ENCODE measurements at regions not wholly inside any gene's neighbourhood (a gene's known extent, or its start where the extent isn't known, plus 50 kb on each side); places are given as distances from the start of the nearest gene placed in this dataset.

GRCh38 chr15:81843226-81843625, 202.6 kb downstream of the MEX3B start:
- no peak overlapping the region for H2AFZ ChIP-seq (ENCODE audit: low read depth, low read length)
- ChIA-PET CTCF (no interaction called here), POLR2A (no interaction called here)
- no peaks in the 10 kb centered on the region for H4K20me1 ChIP-seq (replicated peaks; ENCODE audit: control insufficient read depth, extremely low read depth, insufficient read depth, low read length)
- no peak overlapping the region for H3K27ac ChIP-seq (ENCODE audit: insufficient read depth, low read depth, low read length)
- no peaks in the 10 kb centered on the region for H3K27me3 ChIP-seq (ENCODE audit: control insufficient read depth in 2 of 2, insufficient read depth in 2 of 2, low read length in 2 of 2)
- TF ChIP-seq EZH2 (IDR thresholded peaks at IDR 0.05; ENCODE audit: borderline replicate concordance, low read depth, low read length, severe bottlenecking) = no peak
- no peak for TF ChIP-seq MYC (IDR thresholded peaks at IDR 0.05; ENCODE audit: low read depth, low read length)
- no peak for TF ChIP-seq CTCF (IDR thresholded peaks at IDR 0.05; ENCODE audit: extremely low read depth in 1 of 2, insufficient read depth in 1 of 2, low read depth in 1 of 2, low read length in 2 of 2)
- no peak for TF ChIP-seq POLR2A (IDR thresholded peaks at IDR 0.05; ENCODE audit: low read depth, low read length)
- no peak for TF ChIP-seq JUN (IDR thresholded peaks at IDR 0.05; ENCODE audit: borderline replicate concordance, insufficient read depth, insufficient read length, low read depth)
- TF ChIP-seq FOS (IDR thresholded peaks at IDR 0.05; ENCODE audit: borderline replicate concordance, insufficient read depth, low read length) = no peak
- no peaks in the 10 kb centered on the region for H3K79me2 ChIP-seq (ENCODE audit: control insufficient read depth, insufficient read depth, low read length)
- H3K9me3 ChIP-seq (replicated peaks; ENCODE audit: control insufficient read depth, insufficient read depth, low read length) = no peaks in the 10 kb centered on the region
- no TSS peak for BruUV-seq (replicated peaks)
- FAIRE-seq = no peak
- H3K4me1 ChIP-seq (ENCODE audit: control insufficient read depth, extremely low read depth, insufficient read depth, low read length) = no peaks in the 10 kb centered on the region
- H3K36me3 ChIP-seq (ENCODE audit: control insufficient read depth in 2 of 2, extremely low read depth in 1 of 2, insufficient read depth in 2 of 2, low read length in 2 of 2) = no peaks in the 10 kb centered on the region
- H3K4me3 ChIP-seq (replicated peaks in 1 of 3; ENCODE audit: insufficient read depth in 1 of 3, low read depth in 1 of 3, low read length in 3 of 3) = no peak overlapping the region
- no peak overlapping the region for H3K4me2 ChIP-seq (ENCODE audit: insufficient read depth, low read length)
- dilution Hi-C loops (cut with MboI; ENCODE audit: extremely low pct_ligation_motif_present, low sequenced_read_pairs) (no loop called here), intact Hi-C loops (cut with micrococcal nuclease) (no loop called here)
- no peak overlapping the region for H3K9ac ChIP-seq (replicated peaks; ENCODE audit: extremely low read depth, insufficient read depth, low read length)
- H3K9me1 ChIP-seq (replicated peaks; ENCODE audit: control insufficient read depth, extremely low read depth, insufficient read depth, low read length) = no peaks in the 10 kb centered on the region
- DNase-seq (ENCODE audit: low read depth, low spot score) = no peak

GRCh38 chr15:81839387-81839786, 206.4 kb downstream of the MEX3B start:
- Histone ChIP-seq H3K36me3 (ENCODE audit: control insufficient read depth in 2 of 2, extremely low read depth in 1 of 2, insufficient read depth in 2 of 2, low read length in 2 of 2) (no peaks in the 10 kb centered on the region), H3K9ac (replicated peaks; ENCODE audit: extremely low read depth, insufficient read depth, low read length) (no peak overlapping the region), H3K79me2 (ENCODE audit: control insufficient read depth, insufficient read depth, low read length) (no peaks in the 10 kb centered on the region), H3K9me3 (replicated peaks; ENCODE audit: control insufficient read depth, insufficient read depth, low read length) (no peaks in the 10 kb centered on the region), H4K20me1 (replicated peaks; ENCODE audit: control insufficient read depth, extremely low read depth, insufficient read depth, low read length) (no peaks in the 10 kb centered on the region), H3K27me3 (ENCODE audit: control insufficient read depth in 2 of 2, insufficient read depth in 2 of 2, low read length in 2 of 2) (no peaks in the 10 kb centered on the region), H3K9me1 (replicated peaks; ENCODE audit: control insufficient read depth, extremely low read depth, insufficient read depth, low read length) (no peaks in the 10 kb centered on the region), H3K4me3 (replicated peaks in 1 of 3; ENCODE audit: insufficient read depth in 1 of 3, low read depth in 1 of 3, low read length in 3 of 3) (no peak overlapping the region), H3K4me2 (ENCODE audit: insufficient read depth, low read length) (no peak overlapping the region), H3K27ac (ENCODE audit: insufficient read depth, low read depth, low read length) (no peak overlapping the region), H2AFZ (ENCODE audit: low read depth, low read length) (no peak overlapping the region), H3K4me1 (ENCODE audit: control insufficient read depth, extremely low read depth, insufficient read depth, low read length) (no peaks in the 10 kb centered on the region)
- intact Hi-C loops (cut with micrococcal nuclease) (no loop called here), dilution Hi-C loops (cut with MboI; ENCODE audit: extremely low pct_ligation_motif_present, low sequenced_read_pairs) (no loop called here)
- CTCF ChIA-PET = no interaction called here
- DNase-seq (ENCODE audit: low read depth, low spot score) (no peak), FAIRE-seq (no peak)
- BruUV-seq (replicated peaks) = no TSS peak
- TF ChIP-seq MAX (IDR thresholded peaks at IDR 0.05; ENCODE audit: insufficient read depth, insufficient read length) (no peak), POLR2AphosphoS5 (IDR thresholded peaks at IDR 0.05; ENCODE audit: insufficient read depth, low read depth, low read length) (no peak), CTCF (IDR thresholded peaks at IDR 0.05; ENCODE audit: extremely low read depth in 1 of 2, insufficient read depth in 1 of 2, low read depth in 1 of 2, low read length in 2 of 2) (no peak), JUN (IDR thresholded peaks at IDR 0.05; ENCODE audit: borderline replicate concordance, insufficient read depth, insufficient read length, low read depth) (no peak), FOS (IDR thresholded peaks at IDR 0.05; ENCODE audit: borderline replicate concordance, insufficient read depth, low read length) (no peak), POLR2A (IDR thresholded peaks at IDR 0.05; ENCODE audit: low read depth, low read length) (no peak), GATA2 (IDR thresholded peaks at IDR 0.05; ENCODE audit: insufficient read depth, insufficient read length, low read depth, low read length) (no peak), MYC (IDR thresholded peaks at IDR 0.05; ENCODE audit: low read depth, low read length) (no peak), EZH2 (IDR thresholded peaks at IDR 0.05; ENCODE audit: borderline replicate concordance, low read depth, low read length, severe bottlenecking) (no peak)
- POLR2A ChIA-PET = no interaction called here
